HCT116 (cell line): ENCODE measurements at regions not wholly inside any gene's neighbourhood (a gene's known extent, or its start where the extent isn't known, plus 50 kb on each side); places are given as distances from the start of the nearest gene placed in this dataset.
A peak's percentile ranks its signal among the peaks of the same experiment; 100 is the strongest.

Experiments used
- ATAC-seq: fragments of 200-7000 bp; cut with Tn5 transposase; 2 replicates; pipeline ENCODE4 v1.9.1; 2020; ENCODE audit warnings: mild to moderate bottlenecking, moderate library complexity
- BruUV-seq: library from RNA; stranded (reverse); fragments of 400-500 nt; replicated peaks from 2 replicates; lab custom pipeline; 2021; lab: Mats Ljungman, UMichigan
- CTCF ChIA-PET: fragments of 300-600 bp; sonication (Branson Sonifier 250); formaldehyde crosslinking; loops from one replicate; lab custom pipeline; 2021; ENCODE audit warnings: antibody characterized with exemption; lab: Charles Lee
- POLR2A ChIA-PET: fragments of 300-600, 350-600 bp; sonication (Branson Sonifier 250); formaldehyde crosslinking; loops from one replicate; lab custom pipeline; 2021; ENCODE audit warnings: antibody characterized with exemption; lab: Charles Lee
- RAD21 ChIA-PET, 2 experiments: fragments of 300-600 bp; sonication (Branson Sonifier 250); formaldehyde crosslinking; loops; one replicate each; lab custom pipeline; 2023; ENCODE audit warnings: low total read pairs in 2 of 2; ENCODE audit not compliant: uncharacterized antibody in 2 of 2, unreplicated experiment in 2 of 2, low non-redundant PET in 1 of 2; lab: Charles Lee
- DNase-seq: peaks from one replicate; pipeline ENCODE4 v3.0.0-alpha.2; 2010; ENCODE audit warnings: low read depth, low spot score
- H2AFZ ChIP-seq: fragments of 200-600 bp; shearing (Covaris generic), sonication (generic); 2 replicates; pipeline ENCODE4 v1.6.1; 2017; ENCODE audit warnings: low read depth, mixed run types, mixed read lengths, antibody characterized with exemption, low read length; ENCODE audit not compliant: poor library complexity, severe bottlenecking
- H3K27ac ChIP-seq: 2 replicates; pipeline ENCODE4 v1.5.1; 2012; ENCODE audit warnings: low read depth, low read length
- H3K27me3 ChIP-seq: fragments of 200-600 bp; sonication (generic); 2 replicates; pipeline ENCODE4 v1.6.1; 2016; ENCODE audit warnings: mixed run types, low read length, mixed read lengths; ENCODE audit not compliant: insufficient read depth
- H3K36me3 ChIP-seq, 2 experiments: fragments of 200-500 bp in 1 of 2; fragments of 200-600 bp in 1 of 2; sonication (Bioruptor generic) in 1 of 2; sonication (generic) in 1 of 2; 2 replicates each; pipeline versions ENCODE4 v1.5.1 to v1.6.1; 2014 to 2016; ENCODE audit warnings: low read length in 2 of 2, inconsistent platforms in 1 of 2, mixed read lengths in 1 of 2, mixed run types in 1 of 2; ENCODE audit not compliant: insufficient read depth in 2 of 2, control insufficient read depth in 1 of 2
- H3K4me1 ChIP-seq, 2 experiments: fragments of 200-600 bp in 1 of 2; sonication (generic) in 1 of 2; 2 replicates each; pipeline versions ENCODE4 v1.5.1 to v1.6.1; 2012 to 2017; ENCODE audit warnings: low read length in 2 of 2, inconsistent platforms in 1 of 2, mild to moderate bottlenecking in 1 of 2, mixed read lengths in 1 of 2, mixed run types in 1 of 2, moderate library complexity in 1 of 2; ENCODE audit not compliant: insufficient read depth in 2 of 2, control insufficient read depth in 1 of 2
- H3K4me2 ChIP-seq: fragments of 200-600 bp; sonication (generic); 2 replicates; pipeline ENCODE4 v1.6.1; 2017; ENCODE audit warnings: mixed run types, low read length, mixed read lengths
- H3K4me3 ChIP-seq, 2 experiments: fragments of 200-600 bp in 1 of 2; sonication (generic) in 1 of 2; replicated peaks in 1 of 2; 2 replicates each; pipeline ENCODE4 v1.5.1; 2011 to 2016; ENCODE audit warnings: low read length in 2 of 2, control low read depth in 1 of 2, low read depth in 1 of 2, mild to moderate bottlenecking in 1 of 2, mixed read lengths in 1 of 2, mixed run types in 1 of 2
- H3K79me2 ChIP-seq: fragments of 200-600 bp; sonication (generic); 2 replicates; pipeline ENCODE4 v1.6.1; 2017; ENCODE audit warnings: mild to moderate bottlenecking, mixed run types, low read length, moderate library complexity, mixed read lengths; ENCODE audit not compliant: insufficient read depth
- H3K9ac ChIP-seq: fragments of 200-600 bp; sonication (generic); 2 replicates; pipeline ENCODE4 v1.6.1; 2016; ENCODE audit warnings: low read length, mixed read lengths
- H3K9me2 ChIP-seq: fragments of 200-600 bp; sonication (generic), shearing (Covaris generic); 2 replicates; pipeline ENCODE4 v1.6.1; 2017; ENCODE audit warnings: mixed run types, mild to moderate bottlenecking, moderate library complexity; ENCODE audit not compliant: insufficient read depth
- H3K9me3 ChIP-seq, 2 experiments: fragments of 200-500 bp in 1 of 2; fragments of 200-600 bp in 1 of 2; sonication (Bioruptor generic) in 1 of 2; sonication (generic) in 1 of 2; 2 replicates each; pipeline ENCODE4 v1.6.1; 2014 to 2017; ENCODE audit warnings: low read length in 2 of 2, mixed read lengths in 2 of 2, inconsistent platforms in 1 of 2, low read depth in 1 of 2, mild to moderate bottlenecking in 1 of 2, mixed run types in 1 of 2, moderate library complexity in 1 of 2; ENCODE audit not compliant: control insufficient read depth in 1 of 2, insufficient read depth in 1 of 2
- H4K20me1 ChIP-seq: fragments of 200-600 bp; sonication (generic), shearing (Covaris generic); 2 replicates; pipeline ENCODE4 v1.6.1; 2017; ENCODE audit warnings: mixed run types, mild to moderate bottlenecking, moderate library complexity; ENCODE audit not compliant: insufficient read depth
- ATF3 ChIP-seq: IDR thresholded peaks from 2 replicates; pipeline ENCODE4 v1.6.1; 2012
- CBX3 ChIP-seq: IDR thresholded peaks from 2 replicates; pipeline ENCODE4 v1.6.1; 2012; ENCODE audit warnings: low read depth
- CEBPB ChIP-seq: IDR thresholded peaks from 2 replicates; pipeline ENCODE4 v1.6.1; 2012; ENCODE audit warnings: low read depth
- CTCF ChIP-seq, 3 experiments: fragments of 200-600 bp in 1 of 3; sonication (generic) in 1 of 3; IDR thresholded peaks in 2 of 3; conservative IDR thresholded peaks in 1 of 3; 2 replicates each; pipeline ENCODE4 v1.5.1; 2012 to 2017; ENCODE audit warnings: low read depth in 2 of 3, low read length in 2 of 3, antibody characterized with exemption in 1 of 3, borderline replicate concordance in 1 of 3, control low read depth in 1 of 3, mild to moderate bottlenecking in 1 of 3, mixed read lengths in 1 of 3, mixed run types in 1 of 3, moderate library complexity in 1 of 3; ENCODE audit not compliant: insufficient read depth in 1 of 3
- EGR1 ChIP-seq: IDR thresholded peaks from 2 replicates; pipeline ENCODE4 v1.6.1; 2012; ENCODE audit warnings: low read depth
- EZH2 ChIP-seq: fragments of 200-600 bp; sonication (generic); IDR thresholded peaks from 2 replicates; pipeline ENCODE4 v1.6.1; 2017; ENCODE audit warnings: antibody characterized with exemption, mixed run types
- EZH2phosphoT487 ChIP-seq: fragments of 200-600 bp; IDR thresholded peaks from 2 replicates; pipeline ENCODE4 v1.6.1; 2018; ENCODE audit warnings: antibody characterized with exemption, borderline replicate concordance
- FOSL1 ChIP-seq: IDR thresholded peaks from 2 replicates; pipeline ENCODE4 v1.6.1; 2012; ENCODE audit warnings: low read depth
- JUND ChIP-seq: IDR thresholded peaks from 2 replicates; pipeline ENCODE4 v1.6.1; 2012
- MAX ChIP-seq: IDR thresholded peaks from 2 replicates; pipeline ENCODE4 v1.6.1; 2012
- POLR2A ChIP-seq: IDR thresholded peaks from 2 replicates; pipeline ENCODE4 v1.7.0; 2011; ENCODE audit warnings: borderline replicate concordance; ENCODE audit not compliant: insufficient read depth, insufficient read length; ENCODE audit errors: extremely low read depth
- POLR2AphosphoS5 ChIP-seq: IDR thresholded peaks from 2 replicates; pipeline ENCODE4 v1.6.1; 2011; ENCODE audit warnings: mild to moderate bottlenecking, low read depth, low read length, moderate library complexity
- RAD21 ChIP-seq: IDR thresholded peaks from 2 replicates; pipeline ENCODE4 v1.6.1; 2012; ENCODE audit warnings: low read depth, mild to moderate bottlenecking
- SIN3A ChIP-seq: IDR thresholded peaks from 2 replicates; pipeline ENCODE4 v1.6.1; 2012; ENCODE audit warnings: low read depth
- SP1 ChIP-seq: IDR thresholded peaks from 2 replicates; pipeline ENCODE4 v1.6.1; 2012; ENCODE audit warnings: low read depth
- TCF7L2 ChIP-seq: IDR thresholded peaks from 2 replicates; pipeline ENCODE4 v1.7.0; 2011; ENCODE audit warnings: borderline replicate concordance, inconsistent platforms; ENCODE audit not compliant: insufficient read depth, insufficient read length; ENCODE audit errors: extremely low read depth
- YY1 ChIP-seq: IDR thresholded peaks from 2 replicates; pipeline ENCODE4 v1.6.1; 2011; ENCODE audit warnings: low read length, low read depth, moderate library complexity, mild to moderate bottlenecking; ENCODE audit not compliant: insufficient replicate concordance; ENCODE audit errors: extremely low read depth
- ZBTB33 ChIP-seq: IDR thresholded peaks from 2 replicates; pipeline ENCODE4 v1.6.1; 2011; ENCODE audit warnings: mild to moderate bottlenecking, low read length, moderate library complexity; ENCODE audit not compliant: insufficient replicate concordance; ENCODE audit errors: extremely low read depth
- ZFX ChIP-seq: fragments of 450-650 bp; IDR thresholded peaks from 2 replicates; pipeline ENCODE4 v1.6.1; 2017
- ZNF274 ChIP-seq: fragments of 200-500 bp; sonication (Bioruptor generic); IDR thresholded peaks from 2 replicates; pipeline ENCODE4 v1.6.1; 2014; ENCODE audit warnings: mild to moderate bottlenecking, low read depth, low read length, inconsistent platforms
- intact Hi-C: fragments of 100-400 bp; cut with micrococcal nuclease; formaldehyde crosslinking; loops from 2 replicates; pipeline ENCODE4 v1.10.0; 2022

- no peaks in the 10 kb centered on the region for H3K36me3 ChIP-seq
Measured at GRCh38 chr12:27387473-27387872, 54.8 kb downstream of the BMAL2 start.

More at GRCh38 chr12:27387473-27387872, 54.8 kb downstream of the BMAL2 start:
- Histone ChIP-seq H3K9ac (no peak overlapping the region), H3K9me3 (no peaks in the 10 kb centered on the region), H3K79me2 (no peaks in the 10 kb centered on the region), H2AFZ (no peak overlapping the region), H3K4me3 (no peak overlapping the region), H3K9me2 (no peaks in the 10 kb centered on the region), H3K4me2 (peak overlapping the region; percentile 1; the same call in 1 of the 2 replicates), H4K20me1 (no peaks in the 10 kb centered on the region), H3K27me3 (no peaks in the 10 kb centered on the region), H3K27ac (no peak overlapping the region), H3K4me1 (peaks cover 0 to 10% of the 10 kb centered on the region in 2 experiments; a peak in 2 of 4 replicates)
- ChIA-PET RAD21 (no interaction called here), POLR2A (no interaction called here), CTCF (interaction anchor here (1.2 kb wide), 1 partner anchor 10 kb away, joined by 3 read pairs; no protein-coding TSS in a partner anchor)
- no TSS peak for BruUV-seq
- intact Hi-C loops = no loop called here
- ATAC-seq (no peak), DNase-seq (no peak)
- TF ChIP-seq ZNF274 (no peak), TCF7L2 (no peak), JUND (no peak), FOSL1 (no peak), YY1 (no peak), RAD21 (no peak), CEBPB (no peak), SIN3A (no peak), ZFX (no peak), EGR1 (no peak), POLR2AphosphoS5 (no peak), ATF3 (no peak), POLR2A (no peak), ZBTB33 (no peak), EZH2 (no peak), CBX3 (no peak), CTCF (IDR thresholded peaks at IDR 0.05 in 2 of 3, conservative IDR thresholded peaks at IDR 0.05 in 1 of 3; ENCODE audit: borderline replicate concordance in 1 of 3, insufficient read depth in 1 of 3, low read depth in 2 of 3, low read length in 2 of 3) (no peak), EZH2phosphoT487 (no peak), MAX (no peak), SP1 (no peak)
